ENCODE measurements at regions not wholly inside any gene's neighbourhood (a gene's known extent, or its start where the extent isn't known, plus 50 kb on each side); places are given as distances from the start of the nearest gene placed in this dataset.

DNA sequence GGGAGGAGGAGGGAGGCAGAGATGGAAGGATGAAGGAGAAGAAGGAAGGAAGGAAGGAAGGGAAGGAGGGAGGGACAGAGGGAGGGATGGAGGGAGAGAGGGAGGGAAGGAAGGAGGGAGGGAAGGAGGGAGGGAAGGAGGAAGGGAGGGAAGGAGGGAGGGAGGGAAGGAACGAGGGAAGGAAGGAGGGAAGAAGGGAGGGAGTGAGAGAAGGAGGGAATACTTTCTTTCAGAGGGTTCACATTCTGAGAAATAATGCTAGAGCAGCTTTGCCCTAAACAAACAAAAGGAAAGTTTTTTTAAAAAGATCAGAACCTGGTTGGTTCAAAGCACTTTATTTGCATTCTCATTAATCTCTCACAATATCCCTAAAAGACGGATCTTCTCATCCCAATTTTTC, 96.1 kb upstream of the NXT1 start:
- TF ChIP-seq, protein P1, sequence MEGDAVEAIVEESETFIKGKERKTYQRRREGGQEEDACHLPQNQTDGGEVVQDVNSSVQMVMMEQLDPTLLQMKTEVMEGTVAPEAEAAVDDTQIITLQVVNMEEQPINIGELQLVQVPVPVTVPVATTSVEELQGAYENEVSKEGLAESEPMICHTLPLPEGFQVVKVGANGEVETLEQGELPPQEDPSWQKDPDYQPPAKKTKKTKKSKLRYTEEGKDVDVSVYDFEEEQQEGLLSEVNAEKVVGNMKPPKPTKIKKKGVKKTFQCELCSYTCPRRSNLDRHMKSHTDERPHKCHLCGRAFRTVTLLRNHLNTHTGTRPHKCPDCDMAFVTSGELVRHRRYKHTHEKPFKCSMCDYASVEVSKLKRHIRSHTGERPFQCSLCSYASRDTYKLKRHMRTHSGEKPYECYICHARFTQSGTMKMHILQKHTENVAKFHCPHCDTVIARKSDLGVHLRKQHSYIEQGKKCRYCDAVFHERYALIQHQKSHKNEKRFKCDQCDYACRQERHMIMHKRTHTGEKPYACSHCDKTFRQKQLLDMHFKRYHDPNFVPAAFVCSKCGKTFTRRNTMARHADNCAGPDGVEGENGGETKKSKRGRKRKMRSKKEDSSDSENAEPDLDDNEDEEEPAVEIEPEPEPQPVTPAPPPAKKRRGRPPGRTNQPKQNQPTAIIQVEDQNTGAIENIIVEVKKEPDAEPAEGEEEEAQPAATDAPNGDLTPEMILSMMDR (IDR thresholded peaks at IDR 0.05): no peak
- no peaks in the 10 kb centered on the region for H3K79me2 ChIP-seq

GRCh38 chr20:23254034-23254433, 96.6 kb upstream of the NXT1 start:
- Histone ChIP-seq H3K4me2 (ENCODE audit: low read length) (no peak overlapping the region), H3K9ac (no peak overlapping the region), H3K4me3 (ENCODE audit: low read depth, low read length) (no peak overlapping the region), H3K36me3 (ENCODE audit: control insufficient read depth, insufficient read depth, low read length) (no peaks in the 10 kb centered on the region), H3K27ac (no peak overlapping the region), H3K9me3 (ENCODE audit: control insufficient read depth, low read length) (no peaks in the 10 kb centered on the region), H2AFZ (no peak overlapping the region), H3K27me3 (ENCODE audit: control insufficient read depth, insufficient read depth, low read length) (no peaks in the 10 kb centered on the region), H3K4me1 (no peaks in the 10 kb centered on the region), H3K79me2 (no peaks in the 10 kb centered on the region)
- TF ChIP-seq, protein P1 (IDR thresholded peaks at IDR 0.05): no peak

More for the DNA sequence above, 96.1 kb upstream of the NXT1 start:
- Histone ChIP-seq H3K27ac (no peak overlapping the region), H3K9ac (no peak overlapping the region), H3K36me3 (ENCODE audit: control insufficient read depth, insufficient read depth, low read length) (no peaks in the 10 kb centered on the region), H3K9me3 (ENCODE audit: control insufficient read depth, low read length) (no peaks in the 10 kb centered on the region), H3K4me3 (ENCODE audit: low read depth, low read length) (no peak overlapping the region), H2AFZ (no peak overlapping the region), H3K27me3 (ENCODE audit: control insufficient read depth, insufficient read depth, low read length) (no peaks in the 10 kb centered on the region), H3K4me1 (no peaks in the 10 kb centered on the region), H3K4me2 (ENCODE audit: low read length) (no peak overlapping the region)

DNA sequence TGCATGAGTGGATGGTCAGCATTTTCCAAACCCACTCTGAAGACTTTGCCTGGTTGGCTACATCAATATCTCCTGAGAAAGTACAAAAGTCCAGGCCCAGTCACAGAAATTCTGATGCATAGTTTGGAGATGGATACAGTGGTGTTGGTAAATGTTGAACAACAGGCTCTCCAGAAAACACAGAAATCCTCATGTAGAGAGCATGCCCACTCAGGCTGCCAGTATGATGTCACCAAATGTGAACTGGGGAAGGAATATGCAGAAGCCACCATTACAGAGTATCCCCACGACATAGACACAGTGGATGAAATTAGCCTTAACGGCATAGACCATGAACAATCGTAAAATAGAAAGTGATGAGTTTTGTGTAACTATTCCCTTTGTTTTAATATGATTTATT, 97.1 kb upstream of the NXT1 start:
- Histone ChIP-seq H3K36me3 (ENCODE audit: control insufficient read depth, insufficient read depth, low read length) (no peaks in the 10 kb centered on the region), H3K79me2 (no peaks in the 10 kb centered on the region), H3K4me1 (no peaks in the 10 kb centered on the region), H3K27me3 (ENCODE audit: control insufficient read depth, insufficient read depth, low read length) (no peaks in the 10 kb centered on the region), H2AFZ (no peak overlapping the region), H3K9ac (no peak overlapping the region), H3K9me3 (ENCODE audit: control insufficient read depth, low read length) (no peaks in the 10 kb centered on the region), H3K4me2 (ENCODE audit: low read length) (no peak overlapping the region), H3K4me3 (ENCODE audit: low read depth, low read length) (no peak overlapping the region), H3K27ac (no peak overlapping the region)
- TF ChIP-seq, protein P1 (IDR thresholded peaks at IDR 0.05): no peak

DNA sequence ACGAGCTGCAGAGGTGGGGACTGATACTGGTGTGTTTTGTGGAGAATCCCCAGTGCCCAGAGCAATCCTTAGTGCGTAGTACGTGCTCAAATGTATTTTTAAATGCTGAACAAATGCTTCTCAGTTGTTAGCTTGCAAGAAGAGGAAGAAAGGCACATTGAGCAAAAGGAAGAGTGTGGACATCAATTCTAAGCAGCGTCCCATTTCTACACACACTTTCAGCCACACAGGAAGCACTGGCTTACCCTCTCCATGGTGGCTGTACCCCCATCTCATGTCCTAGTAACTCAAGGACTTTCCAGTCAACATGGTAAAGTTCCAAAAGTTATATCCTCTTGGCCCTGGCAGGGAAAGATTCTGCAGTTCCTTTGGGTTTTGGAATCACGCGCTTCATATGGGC, 98.8 kb upstream of the NXT1 start:
- no peaks in the 10 kb centered on the region for H3K79me2 ChIP-seq
- no peak overlapping the region for H2AFZ ChIP-seq
- H3K4me3 ChIP-seq (ENCODE audit: low read depth, low read length): no peak overlapping the region
- TF ChIP-seq, protein P1 (IDR thresholded peaks at IDR 0.05): no peak
- no peaks in the 10 kb centered on the region for H3K9me3 ChIP-seq (ENCODE audit: control insufficient read depth, low read length)
- H3K36me3 ChIP-seq (ENCODE audit: control insufficient read depth, insufficient read depth, low read length): no peaks in the 10 kb centered on the region
- no peaks in the 10 kb centered on the region for H3K27me3 ChIP-seq (ENCODE audit: control insufficient read depth, insufficient read depth, low read length)
- no peaks in the 10 kb centered on the region for H3K4me1 ChIP-seq
- H3K9ac ChIP-seq: no peak overlapping the region
- H3K4me2 ChIP-seq (ENCODE audit: low read length): no peak overlapping the region
- H3K27ac ChIP-seq: no peak overlapping the region

DNA sequence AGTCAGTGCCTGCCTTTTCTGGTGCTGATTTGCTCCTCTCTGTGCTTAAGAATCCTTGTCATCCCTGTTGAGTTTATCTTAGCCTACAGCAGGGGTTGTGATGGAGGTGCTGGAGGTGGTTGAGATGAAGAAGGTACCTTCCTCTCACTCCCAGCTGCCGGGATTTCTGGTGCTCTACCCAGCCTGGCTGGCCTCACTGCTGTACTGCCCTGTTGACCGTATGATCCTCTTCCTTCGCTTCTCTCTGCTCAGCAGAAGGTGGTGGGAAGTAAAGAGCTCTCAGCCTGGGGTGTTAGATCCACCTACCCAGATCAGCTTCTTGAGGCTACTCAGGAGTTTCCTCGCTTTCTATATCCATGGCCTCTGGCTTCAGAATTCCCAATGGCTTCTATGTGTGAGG, 101.0 kb upstream of the NXT1 start:
- Histone ChIP-seq H3K9ac (no peak overlapping the region), H2AFZ (no peak overlapping the region), H3K4me2 (ENCODE audit: low read length) (no peak overlapping the region), H3K4me1 (no peaks in the 10 kb centered on the region), H3K4me3 (ENCODE audit: low read depth, low read length) (no peak overlapping the region), H3K27ac (no peak overlapping the region), H3K79me2 (no peaks in the 10 kb centered on the region), H3K27me3 (ENCODE audit: control insufficient read depth, insufficient read depth, low read length) (no peaks in the 10 kb centered on the region), H3K9me3 (ENCODE audit: control insufficient read depth, low read length) (no peaks in the 10 kb centered on the region), H3K36me3 (ENCODE audit: control insufficient read depth, insufficient read depth, low read length) (no peaks in the 10 kb centered on the region)
- TF ChIP-seq, protein P1 (IDR thresholded peaks at IDR 0.05): no peak
